NCI-H510A (cell line): ENCODE measurements at regions not wholly inside any gene's neighbourhood (a gene's known extent, or its start where the extent isn't known, plus 50 kb on each side); places are given as distances from the start of the nearest gene placed in this dataset.

ENCODE experiments used
- DNase-seq: peaks from one replicate; lab custom pipeline; 2025; lab: John Stamatoyannopoulos, UW

DNA sequence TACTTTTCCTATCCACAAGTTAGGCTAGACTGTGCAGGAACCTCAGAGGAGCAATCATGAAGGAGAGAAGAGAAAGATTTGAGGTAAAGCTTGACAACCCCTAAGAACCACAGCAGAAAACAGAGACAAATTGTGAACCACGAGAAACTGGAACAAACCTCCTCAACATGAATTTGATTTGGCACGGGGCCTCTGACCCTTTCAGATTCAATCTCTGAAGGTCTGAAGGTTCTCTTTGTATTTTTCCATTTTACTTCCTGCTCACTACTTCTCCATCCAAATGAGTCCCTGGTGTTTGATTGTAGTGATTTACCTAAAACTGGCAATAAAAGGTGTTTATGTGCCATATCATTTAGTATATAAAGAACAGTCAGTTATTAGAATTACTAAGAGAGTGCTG, 126.1 kb upstream of the STXBP5 start:
- no peak for DNase-seq

- DNase-seq: no peak
Observed at GRCh38 chr6:147078602-147079001, 125.6 kb upstream of the STXBP5 start.

- DNase-seq: peak; percentile 58
Observed at GRCh38 chr6:147080225-147080624, 124.0 kb upstream of the STXBP5 start.

- DNase-seq: no peak
Observed at GRCh38 chr6:147081076-147081609, 123.1 kb upstream of the STXBP5 start.

- DNase-seq: no peak
Observed at GRCh38 chr6:147087641-147088040, 116.6 kb upstream of the STXBP5 start.

- no peak for DNase-seq
Observed at GRCh38 chr6:147088861-147089260, 115.4 kb upstream of the STXBP5 start.

DNA sequence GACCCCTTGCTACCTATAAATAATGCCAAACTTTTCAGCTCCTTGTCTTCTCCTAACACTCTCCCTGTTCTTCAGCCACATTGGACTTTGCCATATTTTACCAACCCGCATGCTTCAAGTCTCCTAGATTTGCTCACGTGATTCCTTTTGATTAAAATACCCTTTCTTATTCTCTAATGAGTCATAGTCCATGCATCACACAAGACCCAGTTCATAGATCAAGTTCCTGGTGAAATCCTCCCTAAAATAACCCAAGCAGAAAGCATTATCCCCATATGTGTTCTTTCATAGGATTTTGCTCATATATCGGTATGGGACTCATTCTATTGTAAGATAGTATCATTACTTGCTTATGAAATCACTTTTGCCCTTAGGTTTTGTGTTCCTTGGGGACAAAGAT, 108.9 kb upstream of the STXBP5 start:
- DNase-seq: no peak

- DNase-seq: no peak
Observed at GRCh38 chr6:147099974-147100373, 104.2 kb upstream of the STXBP5 start.

DNA sequence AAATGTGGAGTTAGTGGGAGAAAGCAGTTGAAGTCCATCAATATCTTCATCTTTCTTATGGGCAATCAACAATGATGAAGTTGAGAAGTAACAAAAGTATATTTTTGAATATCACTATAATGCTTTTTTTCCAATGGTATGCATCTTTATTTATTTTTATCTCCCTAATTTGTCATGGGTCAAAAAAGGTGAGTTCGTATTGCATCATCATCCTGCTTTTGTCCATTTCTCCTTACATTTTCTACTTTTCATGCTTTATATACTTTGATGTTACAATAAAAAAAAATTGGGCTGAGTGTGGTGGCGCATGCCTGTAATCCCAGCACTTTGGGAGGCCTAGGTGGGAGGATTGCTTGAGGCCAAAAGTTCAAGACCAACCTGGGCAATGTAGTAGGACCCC, 101.2 kb upstream of the STXBP5 start:
- DNase-seq: no peak

DNA sequence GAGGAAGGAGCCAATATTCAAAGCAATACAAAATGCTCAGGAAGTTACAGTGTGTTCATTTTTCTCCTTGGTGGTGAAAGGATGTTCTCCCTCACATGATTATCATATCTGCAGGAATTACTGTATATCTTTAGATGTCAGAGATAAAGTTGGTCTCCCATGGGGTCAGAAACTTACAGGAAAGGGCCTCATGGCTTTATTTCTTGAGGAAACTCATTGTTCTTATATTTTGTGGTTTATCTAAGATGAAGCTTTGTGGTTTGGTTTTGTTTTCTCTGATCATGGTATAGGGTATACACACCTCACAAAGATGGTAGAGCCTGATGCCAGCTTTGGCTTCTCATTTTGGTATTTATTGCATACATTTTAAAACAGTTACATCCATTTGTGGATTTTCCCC, 100.5 kb upstream of the STXBP5 start:
- DNase-seq: no peak

DNA sequence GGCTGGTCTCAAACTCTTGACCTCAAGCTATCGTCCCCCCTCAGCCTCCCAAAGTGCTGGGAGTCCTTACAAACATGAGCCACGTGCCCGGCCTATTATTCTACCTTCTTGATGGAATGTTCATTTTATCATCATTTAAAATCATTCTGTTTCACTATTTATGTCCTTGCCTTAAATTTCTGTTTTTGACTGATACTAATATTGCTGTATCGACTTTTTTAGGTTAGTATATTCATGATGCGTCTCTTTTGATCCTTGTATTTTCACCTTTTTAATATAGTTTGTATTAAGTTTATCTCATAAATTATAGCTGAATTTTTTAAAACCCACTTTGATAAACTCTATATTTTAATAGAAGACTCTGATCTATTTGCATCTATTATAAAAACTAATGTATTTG, 98.4 kb upstream of the STXBP5 start:
- DNase-seq: no peak

GRCh38 chr6:147106759-147107401, 97.3 kb upstream of the STXBP5 start:
- DNase-seq: no peak

GRCh38 chr6:147108259-147108910, 95.8 kb upstream of the STXBP5 start:
- no peak for DNase-seq

DNA sequence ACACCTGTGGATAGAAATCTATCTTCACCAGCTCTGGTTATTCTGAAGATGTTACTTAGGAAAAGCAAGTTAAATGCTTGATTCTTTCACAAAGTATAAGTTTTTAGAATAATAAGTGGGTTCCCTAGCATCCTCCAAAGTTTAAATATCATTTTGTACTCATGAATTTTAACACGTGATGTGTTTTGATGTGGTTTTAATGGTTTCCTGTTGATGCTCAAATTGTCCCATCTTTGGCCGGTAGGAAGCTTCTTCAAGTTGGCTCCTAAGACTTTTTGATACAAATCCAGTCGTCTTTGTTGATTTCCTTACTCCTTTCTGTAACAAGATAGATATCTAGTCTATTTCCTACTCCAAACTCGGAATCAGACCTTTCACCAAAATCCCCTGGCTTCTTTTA, 94.5 kb upstream of the STXBP5 start:
- DNase-seq: no peak

- no peak for DNase-seq
Observed at GRCh38 chr6:147116056-147116455, 88.2 kb upstream of the STXBP5 start.

GRCh38 chr6:147117011-147117410, 87.2 kb upstream of the STXBP5 start:
- no peak for DNase-seq

DNA sequence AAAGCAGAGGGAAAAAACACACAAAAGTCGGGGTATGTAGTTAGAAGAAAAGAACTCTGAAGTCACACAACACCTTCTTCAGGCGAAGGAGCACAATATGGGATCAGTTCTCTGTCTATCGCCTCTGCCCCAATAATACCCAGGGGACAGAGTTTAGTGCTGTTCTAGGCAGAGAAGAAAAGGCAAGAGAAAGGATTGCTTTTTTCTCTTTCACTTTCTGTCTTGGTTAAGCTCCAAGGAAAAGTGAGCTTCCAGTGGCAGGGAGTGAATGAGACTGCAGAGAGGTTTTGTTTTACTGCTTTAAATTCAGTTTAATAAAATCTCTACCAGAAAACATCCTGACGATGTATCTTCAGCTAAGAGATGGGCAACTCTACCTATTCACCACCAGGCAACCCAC, 86.6 kb upstream of the STXBP5 start:
- no peak for DNase-seq

DNA sequence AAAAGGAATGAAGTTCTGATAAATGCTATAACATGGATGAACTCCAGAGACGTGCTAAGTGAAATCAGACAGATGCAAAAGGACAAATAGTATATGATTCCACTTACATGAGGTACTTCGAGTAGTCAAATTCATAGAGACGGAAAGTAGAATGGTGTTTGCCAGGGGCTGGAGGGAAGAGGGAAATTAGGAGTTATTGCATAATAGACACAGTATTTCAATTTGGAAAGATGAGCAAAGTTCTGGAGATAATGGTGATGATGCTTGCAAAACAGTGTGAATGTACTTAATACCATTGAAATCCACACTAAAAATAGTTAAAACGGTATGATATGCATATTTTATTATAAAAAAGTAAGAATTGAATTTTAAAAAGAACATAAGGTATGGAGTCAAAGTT, 84.9 kb upstream of the STXBP5 start:
- DNase-seq: no peak

GRCh38 chr6:147122823-147123222, 81.4 kb upstream of the STXBP5 start:
- no peak for DNase-seq

GRCh38 chr6:147126618-147127022, 77.6 kb upstream of the STXBP5 start:
- DNase-seq: no peak

DNA sequence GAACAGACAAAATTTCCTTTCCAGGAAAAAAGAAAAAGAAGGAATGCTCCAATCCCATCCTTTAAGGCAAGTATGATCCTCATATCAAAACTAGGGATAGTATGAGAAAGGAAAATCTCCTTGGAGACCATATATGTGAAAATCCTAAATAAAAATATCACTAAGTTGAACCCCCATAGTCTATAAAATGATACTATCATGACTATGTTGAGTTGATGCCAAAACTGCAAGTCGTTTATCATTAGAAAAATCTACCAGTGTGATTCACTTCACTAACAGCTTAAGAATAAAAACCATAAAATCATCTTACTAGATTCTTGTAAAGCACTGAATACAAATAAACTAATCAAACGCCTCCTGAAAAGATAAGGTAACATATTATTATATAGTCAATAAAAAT, 76.6 kb upstream of the STXBP5 start:
- DNase-seq: no peak

DNA sequence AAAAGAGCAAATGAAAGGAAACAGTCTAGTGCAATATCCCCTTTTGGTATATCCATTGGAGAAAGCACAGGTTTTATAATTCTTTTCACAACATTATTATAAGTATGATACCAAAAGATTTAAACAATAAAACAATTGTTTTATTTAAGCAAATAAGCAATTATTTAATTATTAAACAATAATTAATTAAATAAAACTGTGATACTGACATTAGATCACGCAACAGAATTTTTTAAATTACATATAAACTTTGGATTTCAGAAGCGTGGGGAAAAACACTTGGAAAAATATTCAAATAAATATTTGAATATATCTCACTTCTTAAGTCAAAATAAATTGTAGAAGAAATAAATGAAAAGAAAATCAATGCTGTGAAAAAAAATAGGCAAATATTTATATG, 76.2 kb upstream of the STXBP5 start:
- DNase-seq: no peak

- no peak for DNase-seq
Observed at GRCh38 chr6:147131532-147132128, 72.6 kb upstream of the STXBP5 start.
